ENCODE measurements at regions not wholly inside any gene's neighbourhood (a gene's known extent, or its start where the extent isn't known, plus 50 kb on each side); places are given as distances from the start of the nearest gene placed in this dataset.

DNA sequence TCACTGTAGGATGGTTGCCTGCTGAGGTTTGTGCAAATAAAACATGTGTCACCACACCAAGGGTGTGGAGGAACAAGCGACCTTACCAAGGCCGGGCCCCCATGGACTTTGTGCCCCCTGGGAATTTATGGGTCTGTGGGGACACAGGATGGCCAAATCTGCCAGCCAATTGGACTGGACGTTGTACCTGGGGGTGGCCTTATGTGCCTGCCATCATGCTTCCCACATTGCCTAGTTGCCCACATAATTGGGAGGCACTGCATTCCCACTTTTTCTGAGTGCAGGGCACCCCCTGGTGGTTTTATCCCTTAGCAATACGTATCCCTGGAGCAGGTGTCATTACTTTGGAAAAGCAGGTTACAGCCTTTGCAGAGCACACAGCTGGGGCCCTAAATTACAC lies 92.6 kb upstream of the TMPO start:
- Histone ChIP-seq H3K36me3 (ENCODE audit: control insufficient read depth in 2 of 2, insufficient read depth in 2 of 2, low read length in 1 of 2) (no peaks in the 10 kb centered on the region), H3K9me3 (replicated peaks; ENCODE audit: control insufficient read depth, insufficient read depth, low read length) (no peaks in the 10 kb centered on the region), H3K27ac (ENCODE audit: control insufficient read depth, insufficient read depth) (no peak overlapping the region), H3K9ac (ENCODE audit: control insufficient read depth, insufficient read depth, low read length) (no peak overlapping the region), H3K79me2 (ENCODE audit: control insufficient read depth, insufficient read depth, low read length) (no peaks in the 10 kb centered on the region), H3K27me3 (replicated peaks in 1 of 2; ENCODE audit: control insufficient read depth in 2 of 2, insufficient read depth in 2 of 2, low read length in 1 of 2) (no peaks in the 10 kb centered on the region), H4K20me1 (ENCODE audit: control insufficient read depth, insufficient read depth) (no peaks in the 10 kb centered on the region), H3K4me3 (no peak overlapping the region), H3K4me2 (ENCODE audit: control insufficient read depth, insufficient read depth) (no peak overlapping the region), H2AFZ (ENCODE audit: control insufficient read depth, low read depth, low read length) (no peak overlapping the region), H3K4me1 (ENCODE audit: control insufficient read depth, insufficient read depth, low read length) (no peaks in the 10 kb centered on the region)
- in situ Hi-C loops (cut with MboI), result no loop called here
- POLR2A ChIA-PET, result no interaction called here
- SMC1A ChIA-PET (ENCODE audit: uncharacterized antibody, unreplicated experiment), result no interaction called here
- no TSS peak for BruUV-seq (replicated peaks)
- RAD21 ChIA-PET (ENCODE audit: unreplicated experiment), result interaction anchor here (1.2 kb wide), 1 partner anchor 110 kb away, joined by 3 read pairs; no protein-coding TSS in a partner anchor
- DNase-seq (ENCODE audit: low read depth, low spot score) (no peak), FAIRE-seq (no peak), ATAC-seq (no peak)
- CTCF ChIA-PET, result no interaction called here
- 14% methylated on average over 4 of the region's 4 CpGs for WGBS (ENCODE audit: insufficient coverage, insufficient replicate concordance, low lambda C conversion rate, missing lambda C conversion rate)
- TF ChIP-seq NBN (IDR thresholded peaks at IDR 0.05), result no peak
- no peak for TF ChIP-seq CBX3 (IDR thresholded peaks at IDR 0.05; ENCODE audit: borderline replicate concordance, low read depth)
- TF ChIP-seq, protein P1, sequence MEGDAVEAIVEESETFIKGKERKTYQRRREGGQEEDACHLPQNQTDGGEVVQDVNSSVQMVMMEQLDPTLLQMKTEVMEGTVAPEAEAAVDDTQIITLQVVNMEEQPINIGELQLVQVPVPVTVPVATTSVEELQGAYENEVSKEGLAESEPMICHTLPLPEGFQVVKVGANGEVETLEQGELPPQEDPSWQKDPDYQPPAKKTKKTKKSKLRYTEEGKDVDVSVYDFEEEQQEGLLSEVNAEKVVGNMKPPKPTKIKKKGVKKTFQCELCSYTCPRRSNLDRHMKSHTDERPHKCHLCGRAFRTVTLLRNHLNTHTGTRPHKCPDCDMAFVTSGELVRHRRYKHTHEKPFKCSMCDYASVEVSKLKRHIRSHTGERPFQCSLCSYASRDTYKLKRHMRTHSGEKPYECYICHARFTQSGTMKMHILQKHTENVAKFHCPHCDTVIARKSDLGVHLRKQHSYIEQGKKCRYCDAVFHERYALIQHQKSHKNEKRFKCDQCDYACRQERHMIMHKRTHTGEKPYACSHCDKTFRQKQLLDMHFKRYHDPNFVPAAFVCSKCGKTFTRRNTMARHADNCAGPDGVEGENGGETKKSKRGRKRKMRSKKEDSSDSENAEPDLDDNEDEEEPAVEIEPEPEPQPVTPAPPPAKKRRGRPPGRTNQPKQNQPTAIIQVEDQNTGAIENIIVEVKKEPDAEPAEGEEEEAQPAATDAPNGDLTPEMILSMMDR (IDR thresholded peaks at IDR 0.05 in 2 of 3, conservative IDR thresholded peaks at IDR 0.05 in 1 of 3; ENCODE audit: control insufficient read depth in 2 of 3, extremely low read depth in 1 of 3, insufficient read depth in 1 of 3, low read depth in 3 of 3, low read length in 3 of 3), result 0 out of 6 replicates have a peak, but pooled peaks of 1 of the 3 experiments have one; percentile 5
- intact Hi-C loops (cut with micrococcal nuclease; ENCODE audit: unreplicated experiment), result loop anchor here (10.0 kb wide), 1 partner anchor 572 kb away; no protein-coding TSS in a partner anchor

- SMC1A ChIA-PET (ENCODE audit: uncharacterized antibody, unreplicated experiment), result no interaction called here
- Histone ChIP-seq H3K79me2 (ENCODE audit: control insufficient read depth, insufficient read depth, low read length) (no peaks in the 10 kb centered on the region), H3K4me3 (no peak overlapping the region), H3K4me1 (ENCODE audit: control insufficient read depth, insufficient read depth, low read length) (no peaks in the 10 kb centered on the region), H3K27ac (ENCODE audit: control insufficient read depth, insufficient read depth) (no peak overlapping the region), H2AFZ (ENCODE audit: control insufficient read depth, low read depth, low read length) (no peak overlapping the region), H3K36me3 (ENCODE audit: control insufficient read depth in 2 of 2, insufficient read depth in 2 of 2, low read length in 1 of 2) (no peaks in the 10 kb centered on the region), H4K20me1 (ENCODE audit: control insufficient read depth, insufficient read depth) (no peaks in the 10 kb centered on the region), H3K9me3 (replicated peaks; ENCODE audit: control insufficient read depth, insufficient read depth, low read length) (no peaks in the 10 kb centered on the region), H3K27me3 (replicated peaks in 1 of 2; ENCODE audit: control insufficient read depth in 2 of 2, insufficient read depth in 2 of 2, low read length in 1 of 2) (no peaks in the 10 kb centered on the region), H3K9ac (ENCODE audit: control insufficient read depth, insufficient read depth, low read length) (no peak overlapping the region), H3K4me2 (ENCODE audit: control insufficient read depth, insufficient read depth) (no peak overlapping the region)
- POLR2A ChIA-PET, result interaction anchor here (0.6 kb wide), 2 partner anchors 82 to 497 kb away, joined by 5 to 8 read pairs; no protein-coding TSS in a partner anchor
- no peak for ATAC-seq
- CTCF ChIA-PET, result interaction anchor here (1.4 to 1.5 kb wide), 3 partner anchors 13 to 67 kb away, joined by 4 read pairs; no protein-coding TSS in a partner anchor
- BruUV-seq (replicated peaks), result no TSS peak
- FAIRE-seq, result no peak
- in situ Hi-C loops (cut with MboI) (no loop called here), intact Hi-C loops (cut with micrococcal nuclease; ENCODE audit: unreplicated experiment) (loop anchor here (2.0 to 10.0 kb wide), 2 partner anchors 231 to 571 kb away; no protein-coding TSS in a partner anchor)
- DNase-seq (ENCODE audit: low read depth, low spot score), result no peak
- WGBS (ENCODE audit: insufficient coverage, insufficient replicate concordance, low lambda C conversion rate, missing lambda C conversion rate), result 21% methylated on average over 2 of the region's 2 CpGs
- RAD21 ChIA-PET (ENCODE audit: unreplicated experiment), result interaction anchor here (1.4 to 1.6 kb wide), 2 partner anchors 92 to 109 kb away, joined by 3 to 4 read pairs; no protein-coding TSS in a partner anchor
- TF ChIP-seq TBL1XR1 (IDR thresholded peaks at IDR 0.05; ENCODE audit: low read depth, low read length) (no peak), FOXM1 (IDR thresholded peaks at IDR 0.05; ENCODE audit: low read depth, low read length) (no peak), FOXK2 (IDR thresholded peaks at IDR 0.05) (no peak), NFXL1 (IDR thresholded peaks at IDR 0.05; ENCODE audit: borderline replicate concordance) (no peak), KAT2A (conservative IDR thresholded peaks at IDR 0.05; ENCODE audit: control insufficient read depth, low read depth, low read length) (no peak), BRCA1 (IDR thresholded peaks at IDR 0.05; ENCODE audit: low read depth, low read length) (no peak), ZNF24 (IDR thresholded peaks at IDR 0.05) (no peak), SUPT20H (IDR thresholded peaks at IDR 0.05; ENCODE audit: borderline replicate concordance, control insufficient read depth, low read depth, low read length) (no peak), E2F4 (IDR thresholded peaks at IDR 0.05; ENCODE audit: low read depth, low read length) (no peak), NR2C1 (IDR thresholded peaks at IDR 0.05) (no peak)
- TF ChIP-seq, protein P2, sequence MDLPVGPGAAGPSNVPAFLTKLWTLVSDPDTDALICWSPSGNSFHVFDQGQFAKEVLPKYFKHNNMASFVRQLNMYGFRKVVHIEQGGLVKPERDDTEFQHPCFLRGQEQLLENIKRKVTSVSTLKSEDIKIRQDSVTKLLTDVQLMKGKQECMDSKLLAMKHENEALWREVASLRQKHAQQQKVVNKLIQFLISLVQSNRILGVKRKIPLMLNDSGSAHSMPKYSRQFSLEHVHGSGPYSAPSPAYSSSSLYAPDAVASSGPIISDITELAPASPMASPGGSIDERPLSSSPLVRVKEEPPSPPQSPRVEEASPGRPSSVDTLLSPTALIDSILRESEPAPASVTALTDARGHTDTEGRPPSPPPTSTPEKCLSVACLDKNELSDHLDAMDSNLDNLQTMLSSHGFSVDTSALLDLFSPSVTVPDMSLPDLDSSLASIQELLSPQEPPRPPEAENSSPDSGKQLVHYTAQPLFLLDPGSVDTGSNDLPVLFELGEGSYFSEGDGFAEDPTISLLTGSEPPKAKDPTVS (IDR thresholded peaks at IDR 0.05; ENCODE audit: low read depth, low read length), result no peak
Observed at GRCh38 chr12:98423963-98424362, 91.4 kb upstream of the TMPO start.
